ENCODE measurements at regions not wholly inside any gene's neighbourhood (a gene's known extent, or its start where the extent isn't known, plus 50 kb on each side); places are given as distances from the start of the nearest gene placed in this dataset.

- TF ChIP-seq ZFX (CRISPR knock-in tag; IDR thresholded peaks at IDR 0.05; ENCODE audit: low read depth) (no peak), HMG20A (CRISPR knock-in tag; IDR thresholded peaks at IDR 0.05; ENCODE audit: borderline replicate concordance) (no peak), FOXP4 (CRISPR knock-in tag; IDR thresholded peaks at IDR 0.05) (no peak), POLR2AphosphoS5 (IDR thresholded peaks at IDR 0.05; ENCODE audit: low read depth, low read length) (no peak), GPN1 (CRISPR knock-in tag; IDR thresholded peaks at IDR 0.05; ENCODE audit: borderline replicate concordance) (no peak), DR1 (CRISPR knock-in tag; IDR thresholded peaks at IDR 0.05) (no peak), EHMT2 (IDR thresholded peaks at IDR 0.05; ENCODE audit: borderline replicate concordance, low read depth, low read length) (no peak), POLR2A (IDR thresholded peaks at IDR 0.05; ENCODE audit: insufficient read depth in 1 of 2, low read depth in 2 of 2, low read length in 2 of 2) (no peak)
- TF ChIP-seq, protein P1, sequence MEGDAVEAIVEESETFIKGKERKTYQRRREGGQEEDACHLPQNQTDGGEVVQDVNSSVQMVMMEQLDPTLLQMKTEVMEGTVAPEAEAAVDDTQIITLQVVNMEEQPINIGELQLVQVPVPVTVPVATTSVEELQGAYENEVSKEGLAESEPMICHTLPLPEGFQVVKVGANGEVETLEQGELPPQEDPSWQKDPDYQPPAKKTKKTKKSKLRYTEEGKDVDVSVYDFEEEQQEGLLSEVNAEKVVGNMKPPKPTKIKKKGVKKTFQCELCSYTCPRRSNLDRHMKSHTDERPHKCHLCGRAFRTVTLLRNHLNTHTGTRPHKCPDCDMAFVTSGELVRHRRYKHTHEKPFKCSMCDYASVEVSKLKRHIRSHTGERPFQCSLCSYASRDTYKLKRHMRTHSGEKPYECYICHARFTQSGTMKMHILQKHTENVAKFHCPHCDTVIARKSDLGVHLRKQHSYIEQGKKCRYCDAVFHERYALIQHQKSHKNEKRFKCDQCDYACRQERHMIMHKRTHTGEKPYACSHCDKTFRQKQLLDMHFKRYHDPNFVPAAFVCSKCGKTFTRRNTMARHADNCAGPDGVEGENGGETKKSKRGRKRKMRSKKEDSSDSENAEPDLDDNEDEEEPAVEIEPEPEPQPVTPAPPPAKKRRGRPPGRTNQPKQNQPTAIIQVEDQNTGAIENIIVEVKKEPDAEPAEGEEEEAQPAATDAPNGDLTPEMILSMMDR (CRISPR knock-in tag; IDR thresholded peaks at IDR 0.05) = no peak
Observed at GRCh38 chr2:5412001-5412400, 280.2 kb upstream of the SOX11 start.
